Testis (tissue), 2 donors: ENCODE measurements at regions not wholly inside any gene's neighbourhood (a gene's known extent, or its start where the extent isn't known, plus 50 kb on each side); places are given as distances from the start of the nearest gene placed in this dataset.
"Not testable (repeated sequence)": the region's sequence is repeated elsewhere in the genome, so short reads cannot be mapped to it uniquely, and the experiment has no call there.

Experiments used
- DNase-seq: peaks from one replicate; pipeline ENCODE4 v3.0.0-alpha.2; 2019
- H3K27ac ChIP-seq, 2 donors: fragments of 200-600 bp; sonication (generic); one replicate each; pipeline ENCODE4 v1.5.1; 2019
- H3K27me3 ChIP-seq: fragments of 200-600 bp; sonication (generic); one replicate; pipeline ENCODE4 v1.5.1; 2019
- H3K36me3 ChIP-seq: fragments of 200-600 bp; sonication (generic); one replicate; pipeline ENCODE4 v1.5.1; 2017; ENCODE audit warnings: low read depth; ENCODE audit errors: missing control alignments
- H3K4me1 ChIP-seq: fragments of 200-600 bp; sonication (generic); one replicate; pipeline ENCODE4 v1.5.1; 2019
- H3K4me3 ChIP-seq, 2 donors: fragments of 200-600 bp; sonication (generic); one replicate each; pipeline ENCODE4 v1.5.1; 2017 to 2019
- H3K9me3 ChIP-seq: fragments of 200-600 bp; sonication (generic); one replicate; pipeline ENCODE4 v1.5.1; 2017
- POLR2A ChIP-seq: fragments of 450-650 bp; IDR thresholded peaks from one replicate; pipeline ENCODE4 v1.6.1; 2017; ENCODE audit warnings: antibody characterized with exemption, mild to moderate bottlenecking, moderate library complexity
- WGBS, 2 donors: methylation state at CpG; one replicate each; pipeline ENCODE4 v1.1.5; 2018; 5-methylcytosine and 5-hydroxymethylcytosine counted together
- intact Hi-C: fragments of 100-400 bp; cut with DNase I; formaldehyde crosslinking; loops from one replicate; pipeline ENCODE4 v1.15.1; 2023; ENCODE audit warnings: low total_unique reads
- TF ChIP-seq, protein P1 (sequence below), 3 experiments: fragments of 450-650 bp in 2 of 3; fragments of 200-600 bp in 1 of 3; sonication (generic) in 1 of 3; IDR thresholded peaks; one replicate each; pipeline ENCODE4 v1.5.1; 2016 to 2019; ENCODE audit warnings: antibody characterized with exemption in 3 of 3, mild to moderate bottlenecking in 2 of 3, moderate library complexity in 1 of 3

- TF ChIP-seq POLR2A = no peak
- TF ChIP-seq, protein P1, sequence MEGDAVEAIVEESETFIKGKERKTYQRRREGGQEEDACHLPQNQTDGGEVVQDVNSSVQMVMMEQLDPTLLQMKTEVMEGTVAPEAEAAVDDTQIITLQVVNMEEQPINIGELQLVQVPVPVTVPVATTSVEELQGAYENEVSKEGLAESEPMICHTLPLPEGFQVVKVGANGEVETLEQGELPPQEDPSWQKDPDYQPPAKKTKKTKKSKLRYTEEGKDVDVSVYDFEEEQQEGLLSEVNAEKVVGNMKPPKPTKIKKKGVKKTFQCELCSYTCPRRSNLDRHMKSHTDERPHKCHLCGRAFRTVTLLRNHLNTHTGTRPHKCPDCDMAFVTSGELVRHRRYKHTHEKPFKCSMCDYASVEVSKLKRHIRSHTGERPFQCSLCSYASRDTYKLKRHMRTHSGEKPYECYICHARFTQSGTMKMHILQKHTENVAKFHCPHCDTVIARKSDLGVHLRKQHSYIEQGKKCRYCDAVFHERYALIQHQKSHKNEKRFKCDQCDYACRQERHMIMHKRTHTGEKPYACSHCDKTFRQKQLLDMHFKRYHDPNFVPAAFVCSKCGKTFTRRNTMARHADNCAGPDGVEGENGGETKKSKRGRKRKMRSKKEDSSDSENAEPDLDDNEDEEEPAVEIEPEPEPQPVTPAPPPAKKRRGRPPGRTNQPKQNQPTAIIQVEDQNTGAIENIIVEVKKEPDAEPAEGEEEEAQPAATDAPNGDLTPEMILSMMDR (IDR thresholded peaks at IDR 0.05) = no peak
- Histone ChIP-seq H3K9me3 (no peaks in the 10 kb centered on the region), H3K4me3 (no peak overlapping the region), H3K27ac (no peak overlapping the region), H3K36me3 (no peaks in the 10 kb centered on the region), H3K4me1 (no peaks in the 10 kb centered on the region), H3K27me3 (no peaks in the 10 kb centered on the region)
- intact Hi-C loops = no loop called here
- 70 to 74% methylated on average over 2 of the region's 2 CpGs for WGBS, 2 donors
- DNase-seq = no peak
Measured at GRCh38 chr1:60655679-60656355, 426.5 kb upstream of the NFIA start.

- H3K27me3 ChIP-seq, H3K27ac ChIP-seq, DNase-seq, H3K4me1 ChIP-seq, H3K4me3 ChIP-seq, intact Hi-C loops, H3K9me3 ChIP-seq, H3K36me3 ChIP-seq: not testable (repeated sequence)
- WGBS, 2 donors = 64 to 90% methylated on average over 29 to 32 of the region's 32 CpGs
Measured at GRCh38 chr1:60640033-60640551, 442.3 kb upstream of the NFIA start.

- no peaks in the 10 kb centered on the region for H3K36me3 ChIP-seq
- intact Hi-C loops = no loop called here
- no peaks in the 10 kb centered on the region for H3K27me3 ChIP-seq
- no peak for DNase-seq
- H3K27ac ChIP-seq = no peak overlapping the region
- no peak for TF ChIP-seq POLR2A
- TF ChIP-seq, protein P1 (IDR thresholded peaks at IDR 0.05) = no peak
- no peak overlapping the region for H3K4me3 ChIP-seq
- H3K4me1 ChIP-seq = no peaks in the 10 kb centered on the region
- no peaks in the 10 kb centered on the region for H3K9me3 ChIP-seq
Measured at GRCh38 chr1:60639287-60639686, 443.1 kb upstream of the NFIA start.

DNA sequence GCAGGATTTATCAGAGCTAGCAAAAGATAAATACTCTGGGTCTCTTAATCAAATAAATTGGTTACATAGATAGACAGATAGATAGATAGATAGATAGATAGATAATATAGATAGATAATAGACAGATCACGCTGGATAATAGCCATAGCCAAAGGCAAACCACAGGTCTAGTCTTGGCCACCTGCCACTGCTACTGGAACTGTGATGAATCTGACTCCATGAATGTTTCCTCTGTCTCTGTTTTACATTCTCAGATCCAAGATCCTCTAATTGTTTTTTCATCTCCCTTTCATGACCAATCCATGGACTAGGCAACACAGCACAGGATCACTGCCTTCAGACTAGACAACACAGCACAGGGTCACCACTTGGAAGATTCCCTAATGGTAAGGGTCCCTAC, 444.7 kb upstream of the NFIA start:
- Histone ChIP-seq H3K4me1 (no peaks in the 10 kb centered on the region), H3K36me3 (no peaks in the 10 kb centered on the region), H3K9me3 (no peaks in the 10 kb centered on the region), H3K4me3 (no peak overlapping the region), H3K27ac (no peak overlapping the region), H3K27me3 (no peaks in the 10 kb centered on the region)
- TF ChIP-seq POLR2A = no peak
- TF ChIP-seq, protein P1 (IDR thresholded peaks at IDR 0.05) = no peak
- intact Hi-C loops = no loop called here
- no peak for DNase-seq
- WGBS, 2 donors = 92 to 94% methylated on average over 1 of the region's 1 CpG

- DNase-seq = no peak
- Histone ChIP-seq H3K36me3 (no peaks in the 10 kb centered on the region), H3K27ac (no peak overlapping the region), H3K9me3 (no peaks in the 10 kb centered on the region), H3K4me3 (no peak overlapping the region), H3K27me3 (no peaks in the 10 kb centered on the region), H3K4me1 (no peaks in the 10 kb centered on the region)
- WGBS, 2 donors = 66 to 85% methylated on average over 2 of the region's 2 CpGs
- no peak for TF ChIP-seq POLR2A
- TF ChIP-seq, protein P1 (IDR thresholded peaks at IDR 0.05) = no peak
- intact Hi-C loops = no loop called here
Measured at GRCh38 chr1:60636946-60637345, 445.4 kb upstream of the NFIA start.
